H4 (cell line): ENCODE measurements at regions not wholly inside any gene's neighbourhood (a gene's known extent, or its start where the extent isn't known, plus 50 kb on each side); places are given as distances from the start of the nearest gene placed in this dataset.

ENCODE experiments used
- DNase-seq: peaks from one replicate; pipeline ENCODE4 v3.0.0-alpha.2; 2015; ENCODE audit warnings: low spot score

DNA sequence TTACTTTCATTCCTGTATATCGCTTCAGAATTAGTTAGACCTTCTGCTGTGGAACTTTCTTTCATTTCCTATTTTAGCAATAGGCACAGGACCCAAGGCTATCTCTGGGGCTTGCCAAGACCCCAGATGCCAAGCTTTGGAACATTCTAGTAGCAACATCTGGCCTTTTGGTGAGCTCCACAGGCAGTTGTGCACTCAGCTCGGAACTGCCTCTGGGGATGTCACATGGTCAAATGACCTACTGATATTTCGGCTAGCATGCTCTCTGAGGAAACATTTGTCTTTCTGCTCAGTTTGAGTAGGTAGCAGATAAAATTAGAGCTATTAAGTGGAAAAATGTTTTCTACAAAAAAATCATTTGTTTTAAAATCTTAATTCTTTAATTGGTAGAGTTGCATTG lies 76.6 kb upstream of the ITGA4 start:
- no peak for DNase-seq

DNA sequence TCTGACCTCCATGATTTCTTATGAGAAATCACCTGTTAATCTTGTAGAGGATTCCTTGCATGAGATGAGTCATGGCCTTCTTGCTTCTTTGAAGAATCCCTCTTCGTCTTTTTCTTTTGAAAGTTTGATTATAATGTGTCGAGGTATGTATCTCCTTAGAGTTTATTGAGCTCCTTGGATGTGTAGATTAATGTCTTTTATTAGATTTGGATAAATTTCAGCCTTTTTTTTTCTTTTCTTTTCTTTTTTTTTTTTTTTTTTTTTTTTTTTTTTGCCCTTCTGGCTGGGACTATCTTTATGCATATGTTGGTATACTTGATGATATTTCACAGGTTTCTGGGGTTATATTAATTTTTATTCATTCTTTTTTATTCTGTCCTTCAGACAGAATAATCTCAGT lies 72.3 kb upstream of the ITGA4 start:
- no peak for DNase-seq

DNA sequence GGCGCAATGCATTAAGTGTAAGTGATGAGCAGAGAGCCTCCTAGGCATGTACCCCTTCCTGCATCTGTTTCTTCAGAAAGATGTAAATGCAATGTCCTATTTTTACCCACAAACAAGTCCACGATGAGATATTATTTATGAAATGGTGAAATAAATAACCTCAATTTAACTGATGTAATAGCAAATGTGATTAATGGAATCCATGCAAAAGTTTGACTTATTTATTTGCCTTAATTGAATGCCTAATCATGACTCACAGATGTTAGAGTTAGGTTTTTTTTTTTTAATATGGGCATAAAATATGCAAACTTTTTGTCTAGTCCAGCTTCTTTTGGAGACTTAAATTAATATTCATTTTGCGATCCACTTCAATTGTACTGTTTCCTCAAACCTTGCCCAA lies 67.7 kb upstream of the ITGA4 start:
- DNase-seq, result no peak

DNA sequence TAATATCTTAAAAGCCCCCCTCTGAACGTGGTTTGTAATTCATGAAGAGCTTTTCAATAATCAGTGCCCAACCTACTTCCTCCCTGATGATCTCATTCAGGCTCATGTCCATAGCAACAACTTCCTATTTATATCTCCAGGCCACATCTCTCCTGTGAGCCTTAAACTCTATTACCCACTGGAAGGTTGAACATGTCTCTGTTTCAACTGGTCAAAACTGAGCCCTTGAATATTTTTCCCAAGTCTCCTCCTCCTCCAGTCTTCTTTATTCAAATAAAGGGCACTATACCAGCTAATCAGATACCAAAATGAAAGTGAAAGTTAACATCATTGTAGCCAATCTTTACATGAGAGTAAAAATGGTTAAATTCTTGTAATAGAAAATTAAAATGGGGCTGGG lies 63.7 kb upstream of the ITGA4 start:
- DNase-seq, result peak; percentile 72

DNA sequence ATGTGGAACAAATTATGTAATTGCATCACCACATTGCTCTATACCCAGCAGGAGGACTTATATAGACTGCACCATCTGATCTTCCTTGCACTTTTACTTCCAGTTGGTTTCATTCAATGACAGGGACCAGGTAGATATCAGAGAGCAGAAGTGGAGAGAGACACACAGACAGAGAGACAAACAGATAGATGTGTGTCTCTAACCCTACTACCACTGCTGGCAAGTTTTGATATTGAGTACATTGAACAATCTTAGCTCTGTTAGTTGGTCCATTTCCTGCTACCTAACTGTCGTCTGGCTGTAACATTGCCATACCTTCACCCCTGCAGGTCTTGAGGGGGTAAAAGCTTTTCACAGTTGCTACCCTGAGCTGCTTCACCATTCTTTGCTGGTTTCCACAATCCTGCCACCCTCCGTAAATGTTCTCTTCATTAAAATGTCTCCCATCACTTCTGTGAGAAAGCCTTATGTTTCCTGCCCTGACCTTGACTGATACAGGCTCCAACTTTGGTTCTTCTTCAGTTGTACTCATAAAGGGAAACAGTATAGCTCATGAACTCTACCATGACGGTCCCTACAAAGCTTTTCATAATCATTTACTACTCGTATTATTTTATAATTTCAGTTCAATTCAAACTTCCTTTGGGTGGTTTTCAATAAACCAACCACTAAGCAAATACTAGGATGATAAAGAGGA lies 62.3 kb upstream of the ITGA4 start:
- DNase-seq, result no peak

DNA sequence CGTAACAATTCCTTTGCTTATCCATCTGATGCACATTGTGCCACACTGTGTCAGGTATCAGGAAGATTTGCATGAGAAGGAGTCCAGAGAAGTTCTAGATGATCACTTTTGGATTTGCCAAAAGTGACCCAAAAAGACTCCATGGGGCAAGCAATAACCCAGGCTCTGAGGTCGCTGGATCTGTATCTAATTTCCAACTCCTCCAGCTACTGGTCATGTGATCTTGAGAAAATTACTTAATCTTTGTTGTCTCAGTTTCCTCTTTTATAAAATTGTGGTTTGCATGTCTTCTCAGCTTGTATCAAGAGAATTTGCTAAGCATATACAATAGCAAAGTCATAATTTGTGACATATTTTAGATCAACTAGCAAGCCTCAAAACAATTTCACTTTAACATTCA lies 61.3 kb upstream of the ITGA4 start:
- no peak for DNase-seq

DNA sequence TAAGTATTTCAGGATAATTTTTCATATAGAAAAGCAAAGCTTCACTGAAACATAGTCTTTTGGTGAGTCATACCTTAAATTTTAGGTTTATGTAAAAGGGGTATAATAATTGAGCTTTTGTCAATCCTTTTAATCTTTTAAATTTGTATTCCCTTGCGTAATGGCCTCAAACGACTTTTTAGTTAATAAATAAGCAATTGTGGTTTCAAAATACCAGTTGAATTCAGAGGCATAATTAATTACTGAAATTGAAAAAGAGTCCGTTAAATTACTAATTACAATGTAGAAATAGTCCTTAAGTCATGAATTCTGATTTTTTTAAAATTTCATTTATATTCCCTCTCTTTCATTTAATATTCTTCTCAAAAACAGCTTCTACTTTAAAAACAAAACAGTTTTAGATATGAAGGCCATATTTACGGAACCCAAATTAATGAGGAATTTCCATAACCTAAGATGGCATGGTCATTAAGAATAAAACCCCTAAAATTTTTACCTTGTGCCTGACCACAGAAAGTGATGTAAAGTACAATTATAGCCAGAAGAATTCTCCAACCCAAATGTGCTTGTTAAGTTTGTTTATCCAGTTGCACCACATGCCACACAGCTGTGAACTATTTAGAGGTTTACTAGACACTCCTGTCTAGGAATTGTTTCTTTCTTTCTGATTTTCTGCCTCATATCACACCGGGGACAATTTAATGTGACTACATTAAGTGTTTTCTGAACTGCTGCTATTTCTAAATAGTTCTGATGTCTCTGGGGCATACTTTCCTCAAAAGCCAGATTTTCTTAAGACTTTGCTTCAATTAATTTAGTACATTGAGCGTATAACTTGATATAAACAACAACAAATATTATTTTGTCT lies 60.7 kb upstream of the ITGA4 start:
- peak; percentile 72 for DNase-seq

DNA sequence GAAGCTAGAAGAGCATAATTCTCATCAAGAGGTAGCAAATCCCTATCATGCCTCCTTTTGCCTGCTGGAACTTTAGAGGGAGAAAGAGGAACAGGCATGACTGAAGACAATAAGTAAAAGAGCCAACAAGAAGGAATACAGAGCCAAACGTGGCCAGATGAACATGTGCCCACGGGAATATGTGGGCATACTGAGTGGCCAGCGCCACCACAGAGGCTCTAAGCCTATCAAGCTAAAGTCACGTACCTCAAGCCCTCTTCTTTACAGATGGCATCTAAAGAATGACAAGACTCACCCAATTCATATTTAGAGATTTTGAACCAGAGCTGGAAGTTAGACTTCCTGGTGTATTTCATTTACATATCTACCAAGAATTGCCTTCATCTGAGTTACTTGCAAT lies 59.9 kb upstream of the ITGA4 start:
- DNase-seq, result no peak

DNA sequence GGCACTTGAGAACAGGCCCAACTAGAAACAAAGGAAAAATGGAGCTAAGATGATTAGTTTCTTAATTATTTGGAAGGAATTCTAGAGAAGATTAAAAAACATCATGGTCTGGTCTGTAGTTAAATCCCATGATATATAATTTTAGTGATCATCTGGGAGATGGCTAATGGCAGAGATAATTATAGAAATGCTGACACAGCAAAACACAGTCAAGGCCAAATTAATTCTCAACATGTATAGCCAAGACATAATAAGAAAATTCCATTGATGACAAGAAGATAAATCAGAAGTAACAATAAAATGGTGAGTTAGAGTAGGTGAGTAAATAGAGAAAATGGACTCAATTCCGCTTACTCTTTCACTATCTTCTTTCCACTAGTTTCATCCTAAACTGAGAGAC lies 59.2 kb upstream of the ITGA4 start:
- DNase-seq, result no peak

DNA sequence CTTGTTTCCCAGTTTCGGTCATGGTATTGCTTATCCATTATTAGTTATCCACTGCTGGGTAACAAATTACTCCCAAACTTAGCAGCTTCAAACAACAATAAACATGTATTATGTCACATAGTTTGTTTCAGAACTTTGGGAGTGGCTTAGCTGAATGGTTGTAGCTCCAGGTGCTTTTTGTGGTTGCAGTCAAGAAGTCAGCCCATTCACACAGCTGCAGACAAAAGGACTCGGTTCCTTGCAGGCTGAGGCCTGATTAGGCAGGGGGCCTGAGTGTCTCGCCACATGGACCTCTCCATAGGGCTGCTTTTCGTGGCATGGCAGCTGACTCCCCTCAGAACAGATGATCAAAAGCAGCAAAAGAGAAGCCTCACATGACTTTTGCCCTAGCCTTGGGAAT lies 58.2 kb upstream of the ITGA4 start:
- DNase-seq, result no peak

DNA sequence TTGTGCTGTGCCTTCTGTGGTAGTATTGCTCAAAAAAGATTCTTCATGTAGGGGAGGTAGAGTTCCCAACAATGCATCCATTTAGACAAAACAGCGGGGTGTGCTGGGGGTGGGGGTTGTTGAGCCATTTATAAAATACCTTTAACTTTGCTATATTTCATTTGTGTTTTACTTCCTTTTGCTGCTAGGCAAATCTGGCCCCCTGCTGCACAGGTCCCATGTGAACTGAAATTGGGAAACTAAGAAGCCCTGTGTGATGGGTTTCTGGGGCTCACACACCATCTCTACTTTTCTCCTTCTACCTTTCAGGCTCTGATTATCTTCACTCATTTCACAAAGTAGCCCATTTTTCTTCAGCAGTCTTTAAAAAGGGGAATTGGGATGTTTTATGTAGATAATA lies 52.7 kb upstream of the ITGA4 start:
- DNase-seq, result no peak

DNA sequence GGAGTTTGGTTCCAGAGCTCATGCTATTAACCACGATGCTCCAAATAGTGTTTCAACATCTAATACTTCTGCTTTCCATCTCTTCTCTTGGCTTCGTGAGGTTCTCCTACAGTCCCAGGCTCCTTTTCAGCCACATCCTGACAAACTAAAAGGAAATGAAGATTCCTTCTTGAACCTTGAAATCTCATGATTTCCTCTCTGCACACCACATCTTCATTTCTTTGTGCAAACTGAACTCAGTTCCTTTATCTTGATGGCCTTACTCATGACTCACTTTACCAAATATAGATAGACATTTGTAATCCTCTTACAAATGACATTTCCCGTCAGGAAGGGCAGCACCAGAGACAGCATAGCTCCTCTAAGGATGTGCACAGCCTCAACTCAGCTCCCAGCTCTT lies 50.0 kb upstream of the ITGA4 start:
- no peak for DNase-seq
